ENCODE measurements at regions not wholly inside any gene's neighbourhood (a gene's known extent, or its start where the extent isn't known, plus 50 kb on each side); places are given as distances from the start of the nearest gene placed in this dataset.

DNA sequence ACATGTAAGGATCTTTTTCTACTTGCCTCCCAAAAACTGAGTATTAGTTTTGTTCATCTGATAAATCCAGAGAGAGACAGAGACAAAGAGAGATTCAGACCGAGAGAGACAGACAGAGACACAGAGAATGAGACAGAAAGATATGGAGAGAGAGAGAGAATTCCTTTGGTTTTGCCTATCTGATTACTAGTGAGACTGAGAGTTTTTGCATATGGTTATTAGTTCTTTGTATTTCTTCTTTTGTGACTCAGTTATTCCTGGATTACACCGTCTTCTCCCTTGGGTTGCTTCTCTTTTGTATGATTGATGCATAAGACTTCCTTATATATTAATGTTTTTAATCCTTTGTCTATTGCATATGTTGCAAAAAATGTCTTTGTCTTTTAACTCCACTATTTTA lies 91.2 kb upstream of the SPATA31C2 start:
- no peak for DNase-seq (ENCODE audit: low read depth)

DNA sequence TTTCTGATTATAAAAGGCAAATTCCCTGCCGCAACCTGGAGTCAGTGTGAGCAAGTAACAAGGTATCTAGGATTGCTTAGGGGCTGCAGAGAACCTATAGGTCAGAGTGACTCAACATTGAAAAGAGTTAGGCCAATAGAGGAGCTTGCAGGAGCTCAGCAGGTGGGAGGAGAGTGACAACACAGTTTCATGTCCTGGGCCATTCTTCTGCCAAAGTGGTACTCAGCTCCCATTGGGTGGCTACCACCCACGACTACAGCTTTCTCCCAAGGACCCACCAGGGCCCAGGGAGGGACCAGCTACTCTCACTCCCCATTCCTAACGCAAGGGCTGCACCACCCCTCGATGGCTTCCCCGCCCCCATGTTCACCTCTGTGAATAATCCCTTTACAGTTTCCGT lies 86.7 kb upstream of the SPATA31C2 start:
- DNase-seq (ENCODE audit: low read depth), result no peak

DNA sequence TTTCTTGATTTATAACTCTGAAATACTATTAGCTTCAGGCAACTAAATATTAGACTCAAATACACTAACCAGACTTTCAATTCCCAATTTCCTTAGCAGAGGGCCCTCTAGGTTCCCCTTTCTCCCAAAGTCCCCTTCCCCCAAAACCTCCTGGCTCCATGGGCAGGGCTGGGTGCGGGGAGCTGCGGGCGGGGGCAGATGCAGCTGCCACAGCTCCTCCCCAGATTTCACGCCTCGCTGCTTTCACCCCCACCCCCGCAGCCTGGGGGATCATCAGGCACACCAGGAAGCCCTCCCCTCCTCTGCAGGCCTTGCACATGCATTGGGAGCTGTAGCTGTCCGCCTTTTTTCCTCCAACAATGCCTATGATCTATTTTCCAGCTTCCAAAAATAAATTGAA lies 82.8 kb upstream of the SPATA31C2 start:
- DNase-seq (ENCODE audit: low read depth), result no peak

DNA sequence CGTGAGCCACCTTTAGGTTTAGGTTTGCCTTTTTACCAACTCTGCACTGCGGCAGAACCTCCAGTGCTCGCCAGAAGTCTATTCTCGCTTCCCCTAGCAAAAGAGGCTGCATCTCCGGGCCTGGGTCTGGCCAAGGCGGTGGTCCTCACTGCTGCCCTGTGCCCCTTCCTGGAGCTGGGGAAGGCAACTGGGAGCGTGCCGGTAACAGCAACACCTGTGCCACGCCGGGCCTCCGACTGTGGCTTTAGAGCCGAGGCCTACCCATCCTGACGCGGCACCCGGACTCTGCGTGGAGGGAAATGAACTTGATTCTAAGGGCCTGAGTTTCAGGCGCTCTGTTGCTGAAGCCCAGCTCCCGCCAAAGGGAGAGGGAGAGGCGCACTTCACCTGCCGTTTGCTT lies 82.4 kb upstream of the SPATA31C2 start:
- no peak for DNase-seq (ENCODE audit: low read depth)

DNA sequence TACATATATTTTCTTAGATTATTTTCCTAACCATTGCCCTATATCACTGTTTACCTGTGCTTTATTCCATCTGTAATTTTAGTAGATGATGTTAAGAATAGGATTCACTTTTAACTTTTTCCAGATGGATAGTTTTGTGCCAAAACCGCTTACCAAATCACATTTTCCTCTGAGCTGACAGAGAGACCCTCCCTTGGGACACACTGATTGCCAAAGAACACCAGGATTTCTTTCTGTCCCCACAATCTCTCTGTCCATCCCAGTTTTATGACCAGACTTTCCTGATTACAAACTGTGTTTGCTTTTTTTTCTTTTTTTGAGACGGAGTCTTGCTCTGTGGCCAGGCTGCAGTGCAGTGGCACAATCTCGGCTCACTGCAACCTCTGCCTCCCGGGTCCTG lies 81.3 kb upstream of the SPATA31C2 start:
- no peak for DNase-seq (ENCODE audit: low read depth)

DNA sequence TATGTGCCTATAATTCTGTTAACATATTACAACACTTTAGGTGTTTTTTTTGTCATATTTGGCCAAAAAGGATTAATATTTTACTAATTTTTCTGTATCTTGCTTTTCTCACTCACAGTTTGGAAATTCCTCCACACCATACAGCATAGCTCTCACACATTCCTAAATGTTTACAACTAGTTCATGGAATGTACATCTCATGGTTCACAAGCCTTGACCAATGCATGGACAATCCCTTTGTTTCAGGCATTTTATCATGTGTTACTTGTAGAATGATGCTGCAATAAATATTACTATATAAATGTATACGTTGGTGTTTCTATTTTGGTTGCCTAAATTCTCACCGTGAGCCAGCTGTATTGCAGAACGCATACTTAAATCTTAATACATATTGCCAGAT lies 80.5 kb upstream of the SPATA31C2 start:
- no peak for DNase-seq (ENCODE audit: low read depth)

DNA sequence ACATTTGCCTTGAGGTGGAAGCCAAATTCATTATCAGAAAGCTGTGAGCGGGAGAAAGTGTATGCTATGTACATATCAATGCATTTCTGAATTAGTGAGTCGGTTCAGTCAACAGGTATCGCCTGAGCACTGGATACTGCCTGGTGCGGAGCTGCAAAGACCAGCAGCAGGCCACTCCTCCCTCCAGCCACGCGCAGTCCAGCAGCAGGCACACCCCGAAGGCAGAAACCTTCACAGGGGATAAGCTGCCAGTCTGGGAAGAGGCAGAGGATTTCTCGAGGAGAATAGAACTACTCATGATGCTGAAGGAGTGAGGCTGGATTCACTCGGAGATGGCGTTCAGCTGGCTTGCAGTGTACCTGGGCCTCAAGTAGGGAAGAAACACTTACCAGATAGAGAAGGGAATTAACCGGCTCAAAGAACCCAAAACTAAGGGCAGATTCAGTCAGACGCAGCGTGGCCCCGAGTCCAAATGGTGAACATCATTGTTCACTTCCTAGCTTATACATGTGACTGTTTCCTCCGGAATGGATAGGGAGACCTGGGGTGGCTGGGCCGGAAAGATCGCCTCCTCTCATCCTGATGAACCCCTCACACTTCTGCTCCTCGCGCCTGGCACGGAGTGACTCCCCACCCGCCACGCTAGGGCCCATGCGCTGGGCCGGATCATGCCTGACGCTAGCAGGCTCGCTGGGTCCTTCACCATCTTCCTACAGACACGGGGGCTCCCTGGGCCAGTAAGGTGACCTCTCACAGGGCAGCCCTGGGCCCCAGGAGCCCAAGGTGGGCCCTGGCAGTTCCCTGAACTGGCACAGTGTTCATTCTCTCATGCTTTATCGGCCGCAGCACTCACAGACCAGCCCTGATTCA lies 78.1 kb upstream of the SPATA31C2 start:
- no peak for DNase-seq (ENCODE audit: low read depth)

DNA sequence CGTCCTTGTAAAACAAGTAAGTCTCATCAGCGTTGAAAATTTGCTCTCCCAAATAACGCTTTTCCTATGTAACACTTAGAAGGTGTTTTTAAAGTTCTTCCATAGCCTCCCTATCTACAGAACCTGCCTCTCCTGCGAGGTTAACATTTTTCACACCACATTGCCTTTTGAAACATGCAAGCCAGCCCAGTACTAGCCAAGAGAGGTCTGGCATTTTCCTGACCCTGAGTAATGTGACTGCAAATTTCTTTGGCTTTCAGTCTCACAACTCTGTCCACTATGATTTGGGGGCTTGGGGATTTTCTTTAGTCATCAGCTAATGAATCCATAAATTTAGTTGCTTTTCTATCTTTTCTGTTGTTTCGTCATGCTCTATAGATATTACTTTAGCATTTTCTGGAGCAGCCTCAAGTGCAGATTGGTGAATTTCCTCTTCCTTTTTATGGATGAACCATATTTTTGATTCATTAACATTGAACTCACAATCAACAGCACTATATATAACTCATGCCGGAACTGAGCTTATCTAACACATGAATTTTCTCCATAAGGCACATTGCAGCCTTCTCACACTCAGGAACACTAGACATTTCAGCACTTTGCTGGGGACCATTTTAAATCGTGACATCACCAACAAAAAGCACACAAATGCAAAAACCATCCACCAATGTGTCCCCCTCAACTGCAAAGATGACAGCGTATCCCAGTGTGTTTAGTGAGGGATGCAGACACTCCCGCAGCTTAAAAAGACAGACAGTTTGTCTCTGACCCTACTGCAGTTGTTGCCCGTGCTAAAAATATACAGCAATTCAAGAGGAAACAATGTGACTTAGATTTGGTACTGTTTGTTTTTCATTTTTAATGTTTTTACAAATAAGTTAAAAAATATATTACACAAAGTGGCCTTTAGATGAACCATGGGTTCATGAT lies 77.2 kb upstream of the SPATA31C2 start:
- no peak for DNase-seq (ENCODE audit: low read depth)

DNA sequence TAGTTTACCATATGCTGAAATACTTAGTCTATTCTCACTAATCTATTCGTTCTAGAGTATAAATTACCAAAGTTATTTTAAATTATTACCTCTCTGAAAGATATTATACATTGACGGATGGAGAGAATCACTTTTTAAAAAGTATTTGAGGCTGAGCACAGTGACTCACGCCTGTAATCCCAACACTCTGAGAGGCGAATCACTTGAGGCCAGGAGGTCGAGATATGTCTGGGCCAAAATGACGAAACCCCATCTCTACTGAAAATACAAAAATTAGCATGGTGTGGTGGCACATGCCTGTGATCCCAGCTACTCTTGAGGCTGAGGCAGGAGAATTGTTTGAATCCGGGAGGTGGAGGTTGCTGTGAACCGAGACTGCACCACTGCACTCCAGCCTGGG lies 64.0 kb upstream of the SPATA31C2 start:
- no peak for DNase-seq (ENCODE audit: low read depth)

DNA sequence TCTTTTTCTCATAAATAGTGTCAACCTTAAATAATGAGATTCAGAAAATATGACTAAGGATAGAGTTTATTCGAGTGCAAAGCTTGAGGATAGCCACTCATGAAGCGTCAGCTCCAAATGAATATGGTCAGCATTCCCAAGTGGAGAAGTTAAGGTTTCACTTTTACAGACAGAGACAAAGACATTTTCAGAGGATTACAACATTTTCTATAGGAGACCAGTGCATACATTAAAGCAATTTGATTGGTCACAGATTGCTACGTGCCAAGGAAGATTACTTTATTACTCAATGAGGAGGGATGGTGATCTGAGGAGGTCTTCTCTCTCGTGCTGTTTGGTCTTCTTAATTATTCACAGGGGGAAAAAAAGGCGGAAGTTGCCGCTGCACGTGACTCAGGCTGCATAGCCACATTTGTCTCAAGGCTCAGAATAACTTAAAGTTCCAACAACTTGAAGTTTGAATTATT lies 60.1 kb upstream of the SPATA31C2 start:
- no peak for DNase-seq (ENCODE audit: low read depth)

DNA sequence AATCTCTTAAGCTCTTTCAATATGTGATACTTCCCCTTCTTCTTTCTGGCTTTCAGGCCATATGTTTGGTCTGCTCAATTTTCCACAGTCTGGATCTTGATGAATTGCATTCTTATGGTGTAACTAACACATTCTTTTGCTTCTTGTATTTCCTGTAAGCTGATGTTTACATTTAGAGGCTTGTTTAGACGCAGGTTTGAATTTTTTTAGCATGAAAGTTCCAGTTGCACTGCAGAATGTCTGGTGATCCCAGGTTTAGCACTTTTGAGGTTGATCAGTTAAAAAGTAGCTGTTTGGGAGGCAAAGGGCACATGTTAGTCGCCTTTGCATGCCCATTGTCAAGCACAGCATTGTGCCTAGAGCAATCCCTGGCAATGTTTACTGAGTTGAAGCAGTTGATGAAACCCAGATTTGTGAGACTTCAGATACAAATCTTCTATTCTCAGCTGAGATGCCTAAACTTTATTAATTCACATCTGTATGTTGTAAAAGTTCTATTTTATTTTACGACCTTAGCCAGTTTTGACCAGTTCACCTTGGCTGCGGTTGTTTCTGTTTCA lies 59.6 kb upstream of the SPATA31C2 start:
- DNase-seq (ENCODE audit: low read depth), result peak; percentile 53

DNA sequence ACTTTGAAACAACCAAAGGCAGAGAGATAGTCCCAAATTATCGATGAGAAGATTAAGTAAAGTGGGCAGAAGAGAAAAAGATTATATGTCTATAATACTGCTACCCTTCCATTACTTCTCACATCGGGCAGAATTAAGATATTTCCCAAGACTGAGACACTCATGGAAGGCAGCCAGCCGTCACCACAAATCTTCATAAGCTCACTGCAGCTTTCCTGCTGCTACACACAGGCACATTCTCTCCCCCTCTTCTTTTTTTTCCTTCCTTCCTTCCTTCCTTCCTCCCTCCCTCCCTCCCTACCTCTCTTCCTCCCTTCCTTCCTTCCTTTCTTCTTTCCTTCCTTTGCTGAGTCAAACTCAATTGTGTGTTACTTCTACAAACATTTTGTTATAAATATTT lies 58.7 kb upstream of the SPATA31C2 start:
- no peak for DNase-seq (ENCODE audit: low read depth)

DNA sequence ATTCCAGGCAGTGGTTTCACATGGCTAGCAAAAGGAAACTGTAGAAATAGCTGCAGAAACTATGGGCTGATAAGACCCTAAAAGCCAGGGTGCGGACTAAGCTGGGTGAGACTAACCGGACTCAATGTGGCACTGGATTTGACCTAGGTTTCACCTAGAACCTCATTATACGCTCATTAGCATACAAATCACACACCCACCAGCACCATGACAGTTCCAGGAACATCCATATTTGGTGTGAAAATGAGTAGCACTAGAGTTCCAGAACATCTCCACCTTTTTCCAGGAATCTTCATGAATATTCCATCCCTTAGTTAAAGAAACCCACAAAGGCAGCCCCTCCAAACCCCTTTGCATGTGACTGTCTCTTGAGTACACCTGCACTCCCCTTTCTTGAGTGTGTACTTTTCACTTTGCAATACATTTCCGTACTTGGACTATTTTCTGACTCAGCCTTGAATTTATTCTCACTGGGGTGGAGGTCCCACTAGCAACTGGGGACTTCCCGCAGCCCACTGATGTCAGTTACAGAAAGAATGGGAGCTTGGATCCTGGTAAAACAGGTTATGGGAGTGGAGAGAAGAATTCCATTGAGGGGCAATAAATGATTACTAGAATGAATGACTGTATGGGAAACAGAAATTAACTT lies 58.0 kb upstream of the SPATA31C2 start:
- DNase-seq (ENCODE audit: low read depth), result no peak

DNA sequence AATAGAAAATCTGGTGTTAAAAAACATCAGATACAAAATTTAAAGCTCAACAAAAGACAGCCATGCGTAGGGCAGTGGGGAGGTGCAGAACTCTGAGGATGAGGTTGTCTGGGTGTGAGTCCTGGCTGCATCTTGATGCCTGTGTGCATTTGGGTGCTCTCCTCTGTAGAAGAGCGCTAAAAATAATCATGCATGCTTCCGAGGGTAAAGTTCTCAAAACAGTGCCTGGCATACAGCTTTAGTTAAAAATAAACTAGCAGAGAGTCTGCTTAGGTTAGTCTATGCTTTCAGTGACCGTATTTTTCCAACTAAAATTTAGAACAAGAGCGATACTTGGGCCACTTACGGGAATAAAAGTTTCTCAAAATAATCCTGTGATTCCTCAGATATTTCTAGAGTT lies 55.5 kb upstream of the SPATA31C2 start:
- DNase-seq (ENCODE audit: low read depth), result no peak

DNA sequence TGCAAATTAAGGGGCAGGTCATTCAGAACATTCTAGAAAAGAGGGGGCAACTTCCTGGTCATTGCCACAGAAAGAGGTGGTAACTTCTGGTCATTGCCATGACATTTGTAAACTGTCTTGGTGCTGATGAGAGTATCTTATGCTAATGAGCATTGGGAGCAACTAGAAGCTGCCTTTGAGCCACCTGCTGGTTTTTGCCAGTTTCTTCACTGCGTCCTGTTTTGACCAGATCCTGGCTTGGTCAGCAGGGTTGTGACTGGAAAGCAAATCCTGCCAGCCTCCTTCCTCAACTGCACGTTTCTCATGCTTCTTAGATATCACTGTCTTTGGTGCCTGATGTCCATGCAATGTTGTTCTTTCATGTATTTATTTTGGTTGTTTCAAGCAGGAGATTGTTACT lies 53.2 kb upstream of the SPATA31C2 start:
- DNase-seq (ENCODE audit: low read depth), result no peak

DNA sequence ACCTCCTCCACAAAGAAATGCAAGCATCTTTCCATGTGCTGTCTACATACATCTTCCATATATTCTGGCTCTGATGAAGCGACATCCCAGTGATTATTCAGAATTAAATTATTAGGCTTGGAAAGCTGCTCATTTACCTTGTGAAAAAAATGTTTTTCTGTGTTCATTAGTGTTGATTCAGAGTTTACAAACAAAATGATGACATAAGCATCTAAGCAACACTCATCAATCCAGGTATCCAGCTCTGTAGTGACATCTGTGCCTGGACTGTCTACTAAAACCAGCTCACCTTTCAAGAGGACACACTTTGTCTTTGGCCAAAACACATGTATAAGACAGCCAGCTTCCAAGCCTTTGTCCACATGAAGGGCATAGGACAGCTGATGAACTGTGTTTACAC lies 51.1 kb upstream of the SPATA31C2 start:
- DNase-seq (ENCODE audit: low read depth), result no peak

All from fibroblast of the conjunctiva (primary cell).